AG09319 (cell line): ENCODE measurements at regions not wholly inside any gene's neighbourhood (a gene's known extent, or its start where the extent isn't known, plus 50 kb on each side); places are given as distances from the start of the nearest gene placed in this dataset.

Source experiments
- DNase-seq: peaks from one replicate; pipeline ENCODE4 v3.0.0-alpha.2; 2010; ENCODE audit warnings: low read depth; ENCODE audit errors: extremely low read depth
- CTCF ChIP-seq: IDR thresholded peaks from 2 replicates; pipeline ENCODE4 v1.5.1; 2011; ENCODE audit warnings: low read depth, mild to moderate bottlenecking, inconsistent platforms, low read length, moderate library complexity

- no peak for TF ChIP-seq CTCF
- no peak for DNase-seq
Observed at GRCh38 chr3:178406206-178406605, 130.0 kb upstream of the KCNMB2 start.

- no peak for DNase-seq
- TF ChIP-seq CTCF, result no peak
Observed at GRCh38 chr3:178415384-178415783, 120.9 kb upstream of the KCNMB2 start.

- TF ChIP-seq CTCF, result no peak
- DNase-seq, result no peak
Observed at GRCh38 chr3:178417736-178418135, 118.5 kb upstream of the KCNMB2 start.

GRCh38 chr3:178419071-178419470, 117.2 kb upstream of the KCNMB2 start:
- DNase-seq, result no peak
- no peak for TF ChIP-seq CTCF

- TF ChIP-seq CTCF, result no peak
- DNase-seq, result no peak
Observed at GRCh38 chr3:178420033-178420432, 116.2 kb upstream of the KCNMB2 start.

- DNase-seq, result no peak
- TF ChIP-seq CTCF, result no peak
Observed at GRCh38 chr3:178421069-178421468, 115.2 kb upstream of the KCNMB2 start.

GRCh38 chr3:178422406-178422805, 113.8 kb upstream of the KCNMB2 start:
- DNase-seq, result no peak
- TF ChIP-seq CTCF, result no peak
